Upper lobe of right lung (tissue), 1 donor: ENCODE measurements at regions not wholly inside any gene's neighbourhood (a gene's known extent, or its start where the extent isn't known, plus 50 kb on each side); places are given as distances from the start of the nearest gene placed in this dataset.

Experiments
- ATAC-seq: fragments of 200-7000 bp; cut with Tn5 transposase; one replicate; pipeline ENCODE4 v1.9.1; 2020; ENCODE audit warnings: mild to moderate bottlenecking, moderate library complexity
- DNase-seq: peaks from one replicate; pipeline ENCODE4 v3.0.0-alpha.2; 2020
- H3K27ac ChIP-seq: fragments of 200-600 bp; one replicate; pipeline ENCODE4 v1.8.0; 2022
- H3K27me3 ChIP-seq: fragments of 200-600 bp; one replicate; pipeline ENCODE4 v1.8.0; 2022; ENCODE audit warnings: mild to moderate bottlenecking
- H3K36me3 ChIP-seq: fragments of 200-600 bp; one replicate; pipeline ENCODE4 v1.8.0; 2022
- H3K4me1 ChIP-seq: fragments of 200-600 bp; one replicate; pipeline ENCODE4 v1.8.0; 2022
- H3K4me3 ChIP-seq: fragments of 200-600 bp; one replicate; pipeline ENCODE4 v1.8.0; 2022; ENCODE audit warnings: mild to moderate bottlenecking
- H3K9me3 ChIP-seq: fragments of 200-600 bp; one replicate; pipeline ENCODE4 v1.8.0; 2022
- intact Hi-C: fragments of 100-400 bp; cut with DNase I; formaldehyde crosslinking; loops from one replicate; pipeline ENCODE4 v1.11.0; 2022
- TF ChIP-seq, protein P1 (sequence below): fragments of 200-600 bp; IDR thresholded peaks from one replicate; pipeline ENCODE4 v1.8.0; 2022; ENCODE audit warnings: antibody characterized with exemption
- donor health status: DM: no; HTN: yes; CAD: no; lungs with severe emphysema.

DNA sequence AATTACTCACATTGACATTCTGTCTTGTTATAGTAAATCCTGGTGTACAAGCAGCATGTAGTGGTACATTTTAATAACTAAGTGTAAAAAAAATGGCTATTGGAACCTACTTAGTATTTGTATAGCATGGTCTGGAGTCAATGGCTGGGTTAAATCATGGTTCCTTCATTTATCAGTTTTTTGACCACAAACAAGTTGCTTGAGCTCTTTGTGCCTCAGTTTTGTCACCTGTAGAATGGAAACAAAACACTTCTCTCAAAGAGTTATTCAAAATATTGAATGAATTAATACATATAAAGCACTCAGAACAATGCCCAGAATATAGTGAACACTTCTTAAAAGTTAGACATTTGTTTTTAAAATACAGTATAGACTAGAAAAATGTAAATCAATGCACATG is 93.2 kb upstream of the HS3ST5 start:
- H3K9me3 ChIP-seq: no peaks in the 10 kb centered on the region
- ATAC-seq (no peak), DNase-seq (no peak)
- intact Hi-C loops: no loop called here
- H3K27me3 ChIP-seq: no peaks in the 10 kb centered on the region
- H3K4me1 ChIP-seq: no peaks in the 10 kb centered on the region
- H3K27ac ChIP-seq: no peak overlapping the region
- TF ChIP-seq, protein P1, sequence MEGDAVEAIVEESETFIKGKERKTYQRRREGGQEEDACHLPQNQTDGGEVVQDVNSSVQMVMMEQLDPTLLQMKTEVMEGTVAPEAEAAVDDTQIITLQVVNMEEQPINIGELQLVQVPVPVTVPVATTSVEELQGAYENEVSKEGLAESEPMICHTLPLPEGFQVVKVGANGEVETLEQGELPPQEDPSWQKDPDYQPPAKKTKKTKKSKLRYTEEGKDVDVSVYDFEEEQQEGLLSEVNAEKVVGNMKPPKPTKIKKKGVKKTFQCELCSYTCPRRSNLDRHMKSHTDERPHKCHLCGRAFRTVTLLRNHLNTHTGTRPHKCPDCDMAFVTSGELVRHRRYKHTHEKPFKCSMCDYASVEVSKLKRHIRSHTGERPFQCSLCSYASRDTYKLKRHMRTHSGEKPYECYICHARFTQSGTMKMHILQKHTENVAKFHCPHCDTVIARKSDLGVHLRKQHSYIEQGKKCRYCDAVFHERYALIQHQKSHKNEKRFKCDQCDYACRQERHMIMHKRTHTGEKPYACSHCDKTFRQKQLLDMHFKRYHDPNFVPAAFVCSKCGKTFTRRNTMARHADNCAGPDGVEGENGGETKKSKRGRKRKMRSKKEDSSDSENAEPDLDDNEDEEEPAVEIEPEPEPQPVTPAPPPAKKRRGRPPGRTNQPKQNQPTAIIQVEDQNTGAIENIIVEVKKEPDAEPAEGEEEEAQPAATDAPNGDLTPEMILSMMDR: no peak
- no peaks in the 10 kb centered on the region for H3K36me3 ChIP-seq
- no peak overlapping the region for H3K4me3 ChIP-seq

GRCh38 chr6:114432400-114432799 is 89.6 kb upstream of the HS3ST5 start:
- no peaks in the 10 kb centered on the region for H3K36me3 ChIP-seq
- no peaks in the 10 kb centered on the region for H3K9me3 ChIP-seq
- ATAC-seq: no peak
- H3K27me3 ChIP-seq: no peaks in the 10 kb centered on the region
- no peak for DNase-seq
- H3K27ac ChIP-seq: no peak overlapping the region
- no peaks in the 10 kb centered on the region for H3K4me1 ChIP-seq
- TF ChIP-seq, protein P1: no peak
- intact Hi-C loops: no loop called here
- H3K4me3 ChIP-seq: no peak overlapping the region

DNA sequence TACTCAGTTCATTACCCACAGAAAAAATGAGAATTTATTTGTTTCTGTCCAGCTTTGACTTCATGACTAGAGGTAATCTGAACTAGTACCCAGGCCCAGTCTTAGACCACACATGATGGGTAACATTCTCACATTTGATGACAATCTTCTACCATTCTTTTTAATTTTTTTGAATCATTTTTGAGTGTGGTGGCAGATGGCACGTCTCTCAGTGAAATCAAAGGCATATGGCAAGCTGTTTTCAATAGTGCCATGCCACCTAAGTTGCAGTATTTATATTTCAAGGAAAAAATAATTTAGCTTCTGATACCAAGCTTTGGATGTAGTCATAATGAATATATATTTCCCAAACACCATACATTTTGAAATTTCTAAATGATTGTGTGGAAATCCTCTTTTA is 88.8 kb upstream of the HS3ST5 start:
- Histone ChIP-seq H3K27me3 (no peaks in the 10 kb centered on the region), H3K4me1 (no peaks in the 10 kb centered on the region), H3K9me3 (no peaks in the 10 kb centered on the region), H3K4me3 (no peak overlapping the region), H3K36me3 (no peaks in the 10 kb centered on the region), H3K27ac (no peak overlapping the region)
- DNase-seq: no peak
- ATAC-seq: no peak
- TF ChIP-seq, protein P1: no peak
- intact Hi-C loops: no loop called here

- DNase-seq: no peak
- H3K9me3 ChIP-seq: no peaks in the 10 kb centered on the region
- TF ChIP-seq, protein P1: no peak
- intact Hi-C loops: no loop called here
- no peak overlapping the region for H3K4me3 ChIP-seq
- no peaks in the 10 kb centered on the region for H3K36me3 ChIP-seq
- no peak for ATAC-seq
- H3K4me1 ChIP-seq: no peaks in the 10 kb centered on the region
- no peak overlapping the region for H3K27ac ChIP-seq
- no peaks in the 10 kb centered on the region for H3K27me3 ChIP-seq
Measured at GRCh38 chr6:114430534-114431124, 87.8 kb upstream of the HS3ST5 start.

DNA sequence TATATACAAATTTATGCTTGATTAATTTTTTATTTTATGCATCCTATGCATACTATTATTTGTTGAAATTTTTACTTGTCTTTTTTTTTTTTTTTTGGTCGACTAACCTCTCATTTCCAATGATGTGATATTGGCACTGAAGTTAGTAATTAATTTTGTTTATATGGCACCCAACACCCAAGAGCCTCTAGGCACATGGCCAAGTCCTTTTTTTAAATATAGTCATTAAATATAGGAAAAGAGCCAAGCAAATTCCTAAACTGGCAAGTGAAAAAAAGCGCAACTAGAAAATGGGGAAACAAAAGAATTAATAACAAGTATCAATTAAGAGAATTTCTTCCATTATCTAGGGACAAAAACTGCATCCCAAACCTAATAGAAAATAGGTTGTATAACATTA is 85.5 kb upstream of the HS3ST5 start:
- DNase-seq (no peak), ATAC-seq (no peak)
- no peak overlapping the region for H3K27ac ChIP-seq
- TF ChIP-seq, protein P1: no peak
- no peaks in the 10 kb centered on the region for H3K27me3 ChIP-seq
- H3K36me3 ChIP-seq: no peaks in the 10 kb centered on the region
- H3K4me1 ChIP-seq: no peaks in the 10 kb centered on the region
- intact Hi-C loops: no loop called here
- H3K9me3 ChIP-seq: no peaks in the 10 kb centered on the region
- no peak overlapping the region for H3K4me3 ChIP-seq

DNA sequence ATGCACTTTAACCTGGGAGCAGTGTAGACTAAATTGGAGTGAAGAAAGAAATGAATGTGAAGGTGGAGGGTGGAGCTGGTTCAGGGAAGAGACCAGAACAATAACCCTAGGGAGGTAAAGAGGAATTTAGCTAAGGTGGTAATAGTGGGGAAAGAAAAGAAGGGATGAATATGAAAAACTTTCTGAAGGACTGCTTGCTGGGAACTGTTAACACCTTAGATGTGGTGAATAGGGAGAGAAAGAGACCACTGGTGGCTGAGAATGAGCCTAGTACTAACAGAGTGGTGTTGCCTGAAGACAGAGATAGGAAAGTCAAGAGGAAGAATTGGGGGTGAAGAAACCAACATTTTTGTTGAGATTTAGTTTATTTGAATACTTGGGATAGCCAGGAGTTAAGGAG is 78.4 kb upstream of the HS3ST5 start:
- H3K27me3 ChIP-seq: no peaks in the 10 kb centered on the region
- TF ChIP-seq, protein P1: no peak
- H3K4me1 ChIP-seq: no peaks in the 10 kb centered on the region
- no peak for DNase-seq
- intact Hi-C loops: no loop called here
- ATAC-seq: no peak
- H3K9me3 ChIP-seq: no peaks in the 10 kb centered on the region
- H3K4me3 ChIP-seq: no peak overlapping the region
- H3K27ac ChIP-seq: no peak overlapping the region
- no peaks in the 10 kb centered on the region for H3K36me3 ChIP-seq
